SK-N-SH (cell line): ENCODE measurements at regions not wholly inside any gene's neighbourhood (a gene's known extent, or its start where the extent isn't known, plus 50 kb on each side); places are given as distances from the start of the nearest gene placed in this dataset.

Experiments used
- CTCF ChIA-PET: fragments of 300-600, 350-600 bp; formaldehyde crosslinking; extraction: SDS; loops from one replicate; lab custom pipeline; 2021; lab: Yijun Ruan, JAX
- POLR2A ChIA-PET: fragments of 350-600 bp; sonication (Branson Sonifier 250); formaldehyde crosslinking; extraction: SDS; loops from one replicate; lab custom pipeline; 2020; ENCODE audit warnings: antibody characterized with exemption, inconsistent platforms; lab: Yijun Ruan, JAX
- DNase-seq: peaks from one replicate; pipeline ENCODE4 v3.0.0; 2012
- H2AFZ ChIP-seq: fragments of 200-600 bp; sonication (generic); 2 replicates; pipeline ENCODE4 v1.8.1; 2016; ENCODE audit warnings: antibody characterized with exemption, mild to moderate bottlenecking, low read depth
- H3F3A ChIP-seq: fragments of 200-600 bp; sonication (generic); replicated peaks from 2 replicates; pipeline ENCODE3; 2016; ENCODE audit warnings: antibody characterized with exemption, mild to moderate bottlenecking; ENCODE audit not compliant: insufficient read depth
- H3K27ac ChIP-seq, 2 experiments: fragments of 200-500 bp in 1 of 2; fragments of 200-600 bp in 1 of 2; sonication (Bioruptor generic) in 1 of 2; sonication (generic), shearing (Covaris generic) in 1 of 2; 2 replicates each; pipeline versions ENCODE4 v1.5.1 to v1.6.1; 2014 to 2016; ENCODE audit warnings: low read depth in 2 of 2, inconsistent platforms in 1 of 2, low read length in 1 of 2, mild to moderate bottlenecking in 1 of 2, mixed read lengths in 1 of 2
- H3K27me3 ChIP-seq: fragments of 200-600 bp; sonication (generic), shearing (Covaris generic); 2 replicates; pipeline ENCODE4 v1.6.1; 2016; ENCODE audit warnings: mixed run types; ENCODE audit not compliant: insufficient read depth
- H3K36me3 ChIP-seq, 2 experiments: fragments of 200-500 bp in 1 of 2; fragments of 200-600 bp in 1 of 2; sonication (Bioruptor generic) in 1 of 2; sonication (generic) in 1 of 2; replicated peaks in 1 of 2; 2 replicates each; pipeline versions ENCODE3 to v1.5.1; 2014 to 2016; ENCODE audit warnings: low read length in 1 of 2, mild to moderate bottlenecking in 1 of 2; ENCODE audit not compliant: insufficient read depth in 2 of 2, control insufficient read depth in 1 of 2
- H3K4me1 ChIP-seq, 2 experiments: fragments of 200-500 bp in 1 of 2; fragments of 200-600 bp in 1 of 2; sonication (Bioruptor generic) in 1 of 2; sonication (generic), shearing (Covaris generic) in 1 of 2; 2 replicates each; pipeline versions ENCODE4 v1.5.1 to v1.6.1; 2014 to 2016; ENCODE audit warnings: low read depth in 1 of 2, low read length in 1 of 2, mixed run types in 1 of 2; ENCODE audit not compliant: insufficient read depth in 2 of 2, control insufficient read depth in 1 of 2
- H3K4me2 ChIP-seq: fragments of 200-600 bp; sonication (generic), shearing (Covaris generic); 2 replicates; pipeline ENCODE4 v1.6.1; 2017; ENCODE audit warnings: mixed run types
- H3K4me3 ChIP-seq, 2 experiments: fragments of 200-500 bp in 1 of 2; fragments of 200-600 bp in 1 of 2; sonication (Bioruptor generic) in 1 of 2; sonication (generic), shearing (Covaris generic) in 1 of 2; 2 replicates each; pipeline versions ENCODE4 v1.5.1 to v1.8.1; 2014 to 2016; ENCODE audit warnings: low read depth in 2 of 2, inconsistent platforms in 1 of 2, low read length in 1 of 2, mild to moderate bottlenecking in 1 of 2, mixed read lengths in 1 of 2, moderate library complexity in 1 of 2
- H3K79me2 ChIP-seq: fragments of 200-600 bp; sonication (generic); 2 replicates; pipeline ENCODE4 v1.8.1; 2017; ENCODE audit warnings: mild to moderate bottlenecking; ENCODE audit not compliant: insufficient read depth
- H3K9ac ChIP-seq: fragments of 200-600 bp; sonication (generic); 2 replicates; pipeline ENCODE4 v1.6.1; 2017; ENCODE audit warnings: mixed run types
- H3K9me2 ChIP-seq: fragments of 200-600 bp; sonication (generic); 2 replicates; pipeline ENCODE4 v1.6.1; 2017; ENCODE audit warnings: mixed run types
- H3K9me3 ChIP-seq: fragments of 200-600 bp; sonication (generic); 2 replicates; pipeline ENCODE4 v1.6.1; 2017; ENCODE audit warnings: mixed run types, mild to moderate bottlenecking, moderate library complexity
- H4K20me1 ChIP-seq: fragments of 200-600 bp; sonication (generic); 2 replicates; pipeline ENCODE4 v1.6.1; 2017; ENCODE audit warnings: mild to moderate bottlenecking, mixed run types; ENCODE audit not compliant: insufficient read depth
- FOSL2 ChIP-seq: IDR thresholded peaks from 2 replicates; pipeline ENCODE4 v1.4.0; 2012; ENCODE audit warnings: low read depth, mild to moderate bottlenecking, moderate library complexity, borderline replicate concordance
- FOXM1 ChIP-seq: IDR thresholded peaks from 2 replicates; pipeline ENCODE4 v1.4.0; 2012; ENCODE audit warnings: low read depth, mild to moderate bottlenecking
- GABPA ChIP-seq: IDR thresholded peaks from 2 replicates; pipeline ENCODE4 v1.4.0; 2012; ENCODE audit warnings: low read depth, mild to moderate bottlenecking
- IRF3 ChIP-seq: fragments of 150-350 bp; IDR thresholded peaks from 2 replicates; pipeline ENCODE4 v1.6.1; 2016; ENCODE audit warnings: mild to moderate bottlenecking, low read depth, low read length
- MEF2A ChIP-seq: IDR thresholded peaks from 2 replicates; pipeline ENCODE4 v1.4.0; 2012; ENCODE audit warnings: low read depth, borderline replicate concordance
- NRF1 ChIP-seq: IDR thresholded peaks from 2 replicates; pipeline ENCODE4 v1.6.1; 2012; ENCODE audit warnings: low read depth, mild to moderate bottlenecking, low read length
- SMC3 ChIP-seq: IDR thresholded peaks from 2 replicates; pipeline ENCODE4 v1.6.1; 2012; ENCODE audit warnings: low read depth, low read length, improper control_type of control experiment
- TAF1 ChIP-seq: IDR thresholded peaks from 2 replicates; pipeline ENCODE4 v1.6.1; 2012; ENCODE audit warnings: low read depth, mild to moderate bottlenecking, low read length, moderate library complexity, borderline replicate concordance
- TEAD4 ChIP-seq: IDR thresholded peaks from 2 replicates; pipeline ENCODE4 v1.4.0; 2012; ENCODE audit warnings: mild to moderate bottlenecking, borderline replicate concordance; ENCODE audit not compliant: insufficient read depth
- USF1 ChIP-seq: IDR thresholded peaks from 2 replicates; pipeline ENCODE4 v1.4.0; 2012; ENCODE audit warnings: low read depth, borderline replicate concordance
- USF2 ChIP-seq: fragments of 150-350 bp; IDR thresholded peaks from 2 replicates; pipeline ENCODE4 v1.6.1; 2017; ENCODE audit warnings: antibody characterized with exemption, low read length, low read depth, borderline replicate concordance
- WGBS: methylation state at CpG from one replicate; pipeline ENCODE4 v1.1.6; 2017; ENCODE audit warnings: low lambda C conversion rate; 5-methylcytosine and 5-hydroxymethylcytosine counted together
- TF ChIP-seq, protein P1 (sequence below): IDR thresholded peaks from 2 replicates; pipeline ENCODE4; 2012
- TF ChIP-seq, protein P2 (sequence below): IDR thresholded peaks from 2 replicates; pipeline ENCODE4 v1.4.0; 2012; ENCODE audit warnings: low read depth, borderline replicate concordance

DNA sequence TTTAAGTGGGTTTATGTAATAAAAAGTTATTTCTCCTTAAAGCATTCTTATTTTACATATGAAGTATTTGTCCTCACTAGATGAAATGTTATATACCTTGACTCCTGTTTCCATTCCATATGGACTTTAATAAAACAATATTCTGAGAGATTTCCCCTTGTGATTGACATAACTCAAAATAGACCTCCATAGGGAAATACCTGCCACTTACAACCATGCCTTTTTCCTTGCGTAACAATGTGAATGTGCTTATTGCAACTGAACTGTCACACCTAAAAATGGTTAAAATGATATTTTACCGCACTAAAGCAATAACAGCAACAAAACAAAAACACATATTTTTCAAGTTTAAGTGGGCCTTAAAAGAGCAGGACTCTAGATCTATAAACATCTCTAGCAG is 70.3 kb upstream of the TGIF1 start:
- 100% methylated on average over 2 of the region's 2 CpGs for WGBS
- Histone ChIP-seq H3F3A (no peaks in the 10 kb centered on the region), H3K9me2 (no peaks in the 10 kb centered on the region), H3K4me3 (no peak overlapping the region), H3K4me2 (no peak overlapping the region), H3K9ac (no peak overlapping the region), H3K9me3 (no peaks in the 10 kb centered on the region), H3K4me1 (no peaks in the 10 kb centered on the region), H3K27ac (no peak overlapping the region), H3K36me3 (no peaks in the 10 kb centered on the region)
- POLR2A ChIA-PET = no interaction called here
- TF ChIP-seq, protein P1, sequence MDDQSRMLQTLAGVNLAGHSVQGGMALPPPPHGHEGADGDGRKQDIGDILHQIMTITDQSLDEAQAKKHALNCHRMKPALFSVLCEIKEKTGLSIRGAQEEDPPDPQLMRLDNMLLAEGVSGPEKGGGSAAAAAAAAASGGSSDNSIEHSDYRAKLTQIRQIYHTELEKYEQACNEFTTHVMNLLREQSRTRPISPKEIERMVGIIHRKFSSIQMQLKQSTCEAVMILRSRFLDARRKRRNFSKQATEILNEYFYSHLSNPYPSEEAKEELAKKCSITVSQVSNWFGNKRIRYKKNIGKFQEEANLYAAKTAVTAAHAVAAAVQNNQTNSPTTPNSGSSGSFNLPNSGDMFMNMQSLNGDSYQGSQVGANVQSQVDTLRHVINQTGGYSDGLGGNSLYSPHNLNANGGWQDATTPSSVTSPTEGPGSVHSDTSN = no peak
- TF ChIP-seq TAF1 (no peak), FOXM1 (no peak), IRF3 (no peak), NRF1 (no peak), USF1 (no peak), USF2 (no peak), MEF2A (no peak), FOSL2 (no peak), SMC3 (no peak), TEAD4 (no peak), GABPA (no peak)
- TF ChIP-seq, protein P2, sequence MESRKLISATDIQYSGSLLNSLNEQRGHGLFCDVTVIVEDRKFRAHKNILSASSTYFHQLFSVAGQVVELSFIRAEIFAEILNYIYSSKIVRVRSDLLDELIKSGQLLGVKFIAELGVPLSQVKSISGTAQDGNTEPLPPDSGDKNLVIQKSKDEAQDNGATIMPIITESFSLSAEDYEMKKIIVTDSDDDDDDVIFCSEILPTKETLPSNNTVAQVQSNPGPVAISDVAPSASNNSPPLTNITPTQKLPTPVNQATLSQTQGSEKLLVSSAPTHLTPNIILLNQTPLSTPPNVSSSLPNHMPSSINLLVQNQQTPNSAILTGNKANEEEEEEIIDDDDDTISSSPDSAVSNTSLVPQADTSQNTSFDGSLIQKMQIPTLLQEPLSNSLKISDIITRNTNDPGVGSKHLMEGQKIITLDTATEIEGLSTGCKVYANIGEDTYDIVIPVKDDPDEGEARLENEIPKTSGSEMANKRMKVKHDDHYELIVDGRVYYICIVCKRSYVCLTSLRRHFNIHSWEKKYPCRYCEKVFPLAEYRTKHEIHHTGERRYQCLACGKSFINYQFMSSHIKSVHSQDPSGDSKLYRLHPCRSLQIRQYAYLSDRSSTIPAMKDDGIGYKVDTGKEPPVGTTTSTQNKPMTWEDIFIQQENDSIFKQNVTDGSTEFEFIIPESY = no peak
- TF ChIP-seq, all 33 proteins: peak for 0
- CTCF ChIA-PET = no interaction called here
- no peaks in the 10 kb centered on the region for H3K79me2 ChIP-seq
- DNase-seq = no peak
- no peaks in the 10 kb centered on the region for H4K20me1 ChIP-seq
- H3K27me3 ChIP-seq = no peaks in the 10 kb centered on the region
- H2AFZ ChIP-seq = no peak overlapping the region
